H1 (cell line): ENCODE measurements at regions not wholly inside any gene's neighbourhood (a gene's known extent, or its start where the extent isn't known, plus 50 kb on each side); places are given as distances from the start of the nearest gene placed in this dataset.

ENCODE experiments used
- ATF3 ChIP-seq: IDR thresholded peaks from 2 replicates; pipeline ENCODE4 v1.6.1; 2011; ENCODE audit warnings: low read depth, mild to moderate bottlenecking, low read length; ENCODE audit not compliant: insufficient read depth
- CHD2 ChIP-seq: IDR thresholded peaks from 2 replicates; pipeline ENCODE4 v1.6.1; 2012; ENCODE audit warnings: low read length, improper control_type of control experiment
- GTF2F1 ChIP-seq: IDR thresholded peaks from 2 replicates; pipeline ENCODE4 v1.6.1; 2012; ENCODE audit warnings: low read depth, low read length, improper control_type of control experiment, borderline replicate concordance
- TF ChIP-seq, protein P1 (sequence below): fragments of 300-600 bp; sonication (generic); IDR thresholded peaks from 2 replicates; pipeline ENCODE4 v1.7.1; 2012; ENCODE audit warnings: low read length, moderate library complexity, mild to moderate bottlenecking, inconsistent platforms; ENCODE audit not compliant: insufficient replicate concordance

GRCh38 chr16:60553090-60553757 is 1483.0 kb downstream of the CDH8 start (continued):
- TF ChIP-seq, protein P1, sequence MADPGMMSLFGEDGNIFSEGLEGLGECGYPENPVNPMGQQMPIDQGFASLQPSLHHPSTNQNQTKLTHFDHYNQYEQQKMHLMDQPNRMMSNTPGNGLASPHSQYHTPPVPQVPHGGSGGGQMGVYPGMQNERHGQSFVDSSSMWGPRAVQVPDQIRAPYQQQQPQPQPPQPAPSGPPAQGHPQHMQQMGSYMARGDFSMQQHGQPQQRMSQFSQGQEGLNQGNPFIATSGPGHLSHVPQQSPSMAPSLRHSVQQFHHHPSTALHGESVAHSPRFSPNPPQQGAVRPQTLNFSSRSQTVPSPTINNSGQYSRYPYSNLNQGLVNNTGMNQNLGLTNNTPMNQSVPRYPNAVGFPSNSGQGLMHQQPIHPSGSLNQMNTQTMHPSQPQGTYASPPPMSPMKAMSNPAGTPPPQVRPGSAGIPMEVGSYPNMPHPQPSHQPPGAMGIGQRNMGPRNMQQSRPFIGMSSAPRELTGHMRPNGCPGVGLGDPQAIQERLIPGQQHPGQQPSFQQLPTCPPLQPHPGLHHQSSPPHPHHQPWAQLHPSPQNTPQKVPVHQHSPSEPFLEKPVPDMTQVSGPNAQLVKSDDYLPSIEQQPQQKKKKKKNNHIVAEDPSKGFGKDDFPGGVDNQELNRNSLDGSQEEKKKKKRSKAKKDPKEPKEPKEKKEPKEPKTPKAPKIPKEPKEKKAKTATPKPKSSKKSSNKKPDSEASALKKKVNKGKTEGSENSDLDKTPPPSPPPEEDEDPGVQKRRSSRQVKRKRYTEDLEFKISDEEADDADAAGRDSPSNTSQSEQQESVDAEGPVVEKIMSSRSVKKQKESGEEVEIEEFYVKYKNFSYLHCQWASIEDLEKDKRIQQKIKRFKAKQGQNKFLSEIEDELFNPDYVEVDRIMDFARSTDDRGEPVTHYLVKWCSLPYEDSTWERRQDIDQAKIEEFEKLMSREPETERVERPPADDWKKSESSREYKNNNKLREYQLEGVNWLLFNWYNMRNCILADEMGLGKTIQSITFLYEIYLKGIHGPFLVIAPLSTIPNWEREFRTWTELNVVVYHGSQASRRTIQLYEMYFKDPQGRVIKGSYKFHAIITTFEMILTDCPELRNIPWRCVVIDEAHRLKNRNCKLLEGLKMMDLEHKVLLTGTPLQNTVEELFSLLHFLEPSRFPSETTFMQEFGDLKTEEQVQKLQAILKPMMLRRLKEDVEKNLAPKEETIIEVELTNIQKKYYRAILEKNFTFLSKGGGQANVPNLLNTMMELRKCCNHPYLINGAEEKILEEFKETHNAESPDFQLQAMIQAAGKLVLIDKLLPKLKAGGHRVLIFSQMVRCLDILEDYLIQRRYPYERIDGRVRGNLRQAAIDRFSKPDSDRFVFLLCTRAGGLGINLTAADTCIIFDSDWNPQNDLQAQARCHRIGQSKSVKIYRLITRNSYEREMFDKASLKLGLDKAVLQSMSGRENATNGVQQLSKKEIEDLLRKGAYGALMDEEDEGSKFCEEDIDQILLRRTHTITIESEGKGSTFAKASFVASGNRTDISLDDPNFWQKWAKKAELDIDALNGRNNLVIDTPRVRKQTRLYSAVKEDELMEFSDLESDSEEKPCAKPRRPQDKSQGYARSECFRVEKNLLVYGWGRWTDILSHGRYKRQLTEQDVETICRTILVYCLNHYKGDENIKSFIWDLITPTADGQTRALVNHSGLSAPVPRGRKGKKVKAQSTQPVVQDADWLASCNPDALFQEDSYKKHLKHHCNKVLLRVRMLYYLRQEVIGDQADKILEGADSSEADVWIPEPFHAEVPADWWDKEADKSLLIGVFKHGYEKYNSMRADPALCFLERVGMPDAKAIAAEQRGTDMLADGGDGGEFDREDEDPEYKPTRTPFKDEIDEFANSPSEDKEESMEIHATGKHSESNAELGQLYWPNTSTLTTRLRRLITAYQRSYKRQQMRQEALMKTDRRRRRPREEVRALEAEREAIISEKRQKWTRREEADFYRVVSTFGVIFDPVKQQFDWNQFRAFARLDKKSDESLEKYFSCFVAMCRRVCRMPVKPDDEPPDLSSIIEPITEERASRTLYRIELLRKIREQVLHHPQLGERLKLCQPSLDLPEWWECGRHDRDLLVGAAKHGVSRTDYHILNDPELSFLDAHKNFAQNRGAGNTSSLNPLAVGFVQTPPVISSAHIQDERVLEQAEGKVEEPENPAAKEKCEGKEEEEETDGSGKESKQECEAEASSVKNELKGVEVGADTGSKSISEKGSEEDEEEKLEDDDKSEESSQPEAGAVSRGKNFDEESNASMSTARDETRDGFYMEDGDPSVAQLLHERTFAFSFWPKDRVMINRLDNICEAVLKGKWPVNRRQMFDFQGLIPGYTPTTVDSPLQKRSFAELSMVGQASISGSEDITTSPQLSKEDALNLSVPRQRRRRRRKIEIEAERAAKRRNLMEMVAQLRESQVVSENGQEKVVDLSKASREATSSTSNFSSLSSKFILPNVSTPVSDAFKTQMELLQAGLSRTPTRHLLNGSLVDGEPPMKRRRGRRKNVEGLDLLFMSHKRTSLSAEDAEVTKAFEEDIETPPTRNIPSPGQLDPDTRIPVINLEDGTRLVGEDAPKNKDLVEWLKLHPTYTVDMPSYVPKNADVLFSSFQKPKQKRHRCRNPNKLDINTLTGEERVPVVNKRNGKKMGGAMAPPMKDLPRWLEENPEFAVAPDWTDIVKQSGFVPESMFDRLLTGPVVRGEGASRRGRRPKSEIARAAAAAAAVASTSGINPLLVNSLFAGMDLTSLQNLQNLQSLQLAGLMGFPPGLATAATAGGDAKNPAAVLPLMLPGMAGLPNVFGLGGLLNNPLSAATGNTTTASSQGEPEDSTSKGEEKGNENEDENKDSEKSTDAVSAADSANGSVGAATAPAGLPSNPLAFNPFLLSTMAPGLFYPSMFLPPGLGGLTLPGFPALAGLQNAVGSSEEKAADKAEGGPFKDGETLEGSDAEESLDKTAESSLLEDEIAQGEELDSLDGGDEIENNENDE: no peak
- TF ChIP-seq GTF2F1 (no peak), ATF3 (no peak), CHD2 (no peak)
